GM21529 (cell line): ENCODE measurements at regions not wholly inside any gene's neighbourhood (a gene's known extent, or its start where the extent isn't known, plus 50 kb on each side); places are given as distances from the start of the nearest gene placed in this dataset.
A peak's percentile ranks its signal among the peaks of the same experiment; 100 is the strongest.

ENCODE experiments used
- ATAC-seq: cut with Tn5 transposase; IDR thresholded peaks from one replicate; pipeline ENCODE4 v1.9.1; 2021; ENCODE audit not compliant: unreplicated experiment

DNA sequence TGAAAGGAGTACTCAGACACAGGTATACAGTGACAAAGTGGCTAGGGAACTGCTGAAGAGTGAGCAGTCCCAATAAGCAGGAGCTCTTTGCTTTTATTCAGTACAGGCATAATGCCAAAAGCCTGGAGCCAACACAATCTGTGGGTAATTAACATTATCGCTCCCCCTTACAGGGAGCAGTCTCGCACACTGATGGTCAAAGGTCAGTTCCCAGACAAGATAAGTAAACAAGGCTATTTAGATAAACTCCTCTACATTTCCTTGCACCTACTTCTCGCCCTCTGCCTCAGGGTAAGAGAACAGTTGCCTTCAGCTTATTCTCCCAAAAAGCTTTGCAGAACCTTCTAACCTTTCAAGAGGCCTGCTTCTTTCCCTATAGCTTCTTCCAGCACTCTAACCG lies 73.9 kb upstream of the TAF9B start:
- ATAC-seq: no peak

DNA sequence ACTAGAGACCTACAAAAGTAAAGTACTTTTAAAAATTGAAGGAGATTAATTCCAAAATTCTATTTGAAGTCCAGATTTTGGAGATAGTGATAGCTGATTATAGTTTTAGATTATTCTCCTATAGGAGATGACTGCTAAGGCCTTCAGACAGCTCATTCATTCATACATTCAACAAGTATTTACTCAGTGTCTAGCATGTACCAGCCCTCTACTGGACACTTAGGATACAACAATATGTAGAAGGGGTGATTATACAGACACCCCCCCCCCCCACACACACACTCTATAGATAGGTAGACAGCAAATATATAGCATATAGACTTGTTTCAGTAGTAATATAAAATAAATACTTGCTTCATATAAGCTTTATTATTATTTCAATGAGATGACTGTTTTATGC lies 60.4 kb upstream of the TAF9B start:
- ATAC-seq: peak; percentile 79
